ENCODE measurements at regions not wholly inside any gene's neighbourhood (a gene's known extent, or its start where the extent isn't known, plus 50 kb on each side); places are given as distances from the start of the nearest gene placed in this dataset.

DNA sequence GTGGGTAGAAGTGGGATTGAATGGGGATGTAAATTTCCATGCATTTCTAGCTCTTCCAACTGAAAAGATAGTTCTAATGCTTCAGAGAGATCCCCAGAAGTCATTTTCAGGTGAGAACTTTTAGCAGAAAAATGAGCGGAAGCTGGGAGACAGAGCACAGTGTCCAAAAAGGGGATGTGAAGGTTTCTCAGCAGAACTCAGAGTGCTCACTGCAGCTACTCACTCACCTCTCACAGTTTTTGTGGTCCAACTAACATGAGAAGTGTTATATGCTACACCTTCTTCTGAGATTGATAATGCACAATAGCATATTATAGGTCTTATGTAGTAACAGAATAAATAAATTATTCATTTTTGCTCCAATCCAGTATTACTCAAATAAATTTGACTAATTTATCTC, 519.2 kb upstream of the HS3ST5 start:
- TF ChIP-seq, protein P1, sequence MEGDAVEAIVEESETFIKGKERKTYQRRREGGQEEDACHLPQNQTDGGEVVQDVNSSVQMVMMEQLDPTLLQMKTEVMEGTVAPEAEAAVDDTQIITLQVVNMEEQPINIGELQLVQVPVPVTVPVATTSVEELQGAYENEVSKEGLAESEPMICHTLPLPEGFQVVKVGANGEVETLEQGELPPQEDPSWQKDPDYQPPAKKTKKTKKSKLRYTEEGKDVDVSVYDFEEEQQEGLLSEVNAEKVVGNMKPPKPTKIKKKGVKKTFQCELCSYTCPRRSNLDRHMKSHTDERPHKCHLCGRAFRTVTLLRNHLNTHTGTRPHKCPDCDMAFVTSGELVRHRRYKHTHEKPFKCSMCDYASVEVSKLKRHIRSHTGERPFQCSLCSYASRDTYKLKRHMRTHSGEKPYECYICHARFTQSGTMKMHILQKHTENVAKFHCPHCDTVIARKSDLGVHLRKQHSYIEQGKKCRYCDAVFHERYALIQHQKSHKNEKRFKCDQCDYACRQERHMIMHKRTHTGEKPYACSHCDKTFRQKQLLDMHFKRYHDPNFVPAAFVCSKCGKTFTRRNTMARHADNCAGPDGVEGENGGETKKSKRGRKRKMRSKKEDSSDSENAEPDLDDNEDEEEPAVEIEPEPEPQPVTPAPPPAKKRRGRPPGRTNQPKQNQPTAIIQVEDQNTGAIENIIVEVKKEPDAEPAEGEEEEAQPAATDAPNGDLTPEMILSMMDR (IDR thresholded peaks at IDR 0.05; ENCODE audit: low read depth, low read length, poor library complexity, severe bottlenecking), result no peak
- no peak for TF ChIP-seq EZH2phosphoT487 (IDR thresholded peaks at IDR 0.05; ENCODE audit: borderline replicate concordance, low read length)
